ENCODE measurements at regions not wholly inside any gene's neighbourhood (a gene's known extent, or its start where the extent isn't known, plus 50 kb on each side); places are given as distances from the start of the nearest gene placed in this dataset.

- Histone ChIP-seq H3K9me3 (ENCODE audit: insufficient read depth, low read length, severe bottlenecking) (no peaks in the 10 kb centered on the region), H3K27me3 (ENCODE audit: insufficient read depth, low read length, poor library complexity) (peaks cover 2% of the 10 kb centered on the region), H3K36me3 (ENCODE audit: insufficient read depth, low read length) (no peaks in the 10 kb centered on the region), H4K20me1 (ENCODE audit: insufficient read depth, low read length) (no peaks in the 10 kb centered on the region), H3K27ac (ENCODE audit: low read length) (no peak overlapping the region), H3K79me2 (ENCODE audit: insufficient read depth, low read length) (no peaks in the 10 kb centered on the region), H2AFZ (ENCODE audit: low read depth, low read length) (no peak overlapping the region), H3K4me2 (ENCODE audit: insufficient read depth, low read length) (no peak overlapping the region), H3K4me1 (ENCODE audit: insufficient read depth, low read length) (no peaks in the 10 kb centered on the region), H3K4me3 (ENCODE audit: low read depth in 1 of 2, low read length in 2 of 2) (no peak overlapping the region), H3K9ac (ENCODE audit: low read depth, low read length) (no peak overlapping the region)
- TF ChIP-seq EZH2 (IDR thresholded peaks at IDR 0.05; ENCODE audit: borderline replicate concordance, low read depth, low read length, severe bottlenecking), result no peak
- TF ChIP-seq, protein P1, sequence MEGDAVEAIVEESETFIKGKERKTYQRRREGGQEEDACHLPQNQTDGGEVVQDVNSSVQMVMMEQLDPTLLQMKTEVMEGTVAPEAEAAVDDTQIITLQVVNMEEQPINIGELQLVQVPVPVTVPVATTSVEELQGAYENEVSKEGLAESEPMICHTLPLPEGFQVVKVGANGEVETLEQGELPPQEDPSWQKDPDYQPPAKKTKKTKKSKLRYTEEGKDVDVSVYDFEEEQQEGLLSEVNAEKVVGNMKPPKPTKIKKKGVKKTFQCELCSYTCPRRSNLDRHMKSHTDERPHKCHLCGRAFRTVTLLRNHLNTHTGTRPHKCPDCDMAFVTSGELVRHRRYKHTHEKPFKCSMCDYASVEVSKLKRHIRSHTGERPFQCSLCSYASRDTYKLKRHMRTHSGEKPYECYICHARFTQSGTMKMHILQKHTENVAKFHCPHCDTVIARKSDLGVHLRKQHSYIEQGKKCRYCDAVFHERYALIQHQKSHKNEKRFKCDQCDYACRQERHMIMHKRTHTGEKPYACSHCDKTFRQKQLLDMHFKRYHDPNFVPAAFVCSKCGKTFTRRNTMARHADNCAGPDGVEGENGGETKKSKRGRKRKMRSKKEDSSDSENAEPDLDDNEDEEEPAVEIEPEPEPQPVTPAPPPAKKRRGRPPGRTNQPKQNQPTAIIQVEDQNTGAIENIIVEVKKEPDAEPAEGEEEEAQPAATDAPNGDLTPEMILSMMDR (IDR thresholded peaks at IDR 0.05; ENCODE audit: borderline replicate concordance, extremely low read depth, low read length, poor library complexity, severe bottlenecking), result no peak
- ATAC-seq (ENCODE audit: insufficient read depth, low read depth) (no peak), DNase-seq (no peak)
Observed at GRCh38 chr4:56737666-56738065, 56.6 kb upstream of the HOPX start.

DNA sequence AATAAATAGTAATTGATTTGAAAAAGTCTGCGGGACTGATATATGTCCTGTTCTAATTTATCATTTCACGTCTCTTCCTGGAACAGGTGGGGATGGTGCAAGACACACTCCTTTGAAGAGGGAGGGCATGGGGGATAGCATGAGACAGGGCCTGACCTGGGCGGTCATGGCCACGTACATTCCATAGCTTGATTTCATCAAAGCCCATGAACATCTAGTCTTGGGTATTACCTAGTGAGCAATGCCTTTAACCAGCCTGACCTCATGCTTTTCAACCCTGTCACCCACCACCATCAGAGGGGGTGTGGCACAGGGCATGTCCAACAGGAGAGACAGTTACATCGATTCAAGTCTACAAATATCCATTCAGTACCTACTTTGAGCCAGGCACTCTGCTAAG, 52.3 kb upstream of the HOPX start:
- no peak for TF ChIP-seq EZH2 (IDR thresholded peaks at IDR 0.05; ENCODE audit: borderline replicate concordance, low read depth, low read length, severe bottlenecking)
- TF ChIP-seq, protein P1 (IDR thresholded peaks at IDR 0.05; ENCODE audit: borderline replicate concordance, extremely low read depth, low read length, poor library complexity, severe bottlenecking), result no peak
- Histone ChIP-seq H3K4me1 (ENCODE audit: insufficient read depth, low read length) (no peaks in the 10 kb centered on the region), H3K4me2 (ENCODE audit: insufficient read depth, low read length) (no peak overlapping the region), H4K20me1 (ENCODE audit: insufficient read depth, low read length) (no peaks in the 10 kb centered on the region), H3K36me3 (ENCODE audit: insufficient read depth, low read length) (no peaks in the 10 kb centered on the region), H3K9me3 (ENCODE audit: insufficient read depth, low read length, severe bottlenecking) (no peaks in the 10 kb centered on the region), H3K9ac (ENCODE audit: low read depth, low read length) (no peak overlapping the region), H2AFZ (ENCODE audit: low read depth, low read length) (no peak overlapping the region), H3K27ac (ENCODE audit: low read length) (no peak overlapping the region), H3K27me3 (ENCODE audit: insufficient read depth, low read length, poor library complexity) (peaks cover 2% of the 10 kb centered on the region), H3K79me2 (ENCODE audit: insufficient read depth, low read length) (no peaks in the 10 kb centered on the region), H3K4me3 (ENCODE audit: low read depth in 1 of 2, low read length in 2 of 2) (no peak overlapping the region)
- no peak for DNase-seq
- no peak for ATAC-seq (ENCODE audit: insufficient read depth, low read depth)

DNA sequence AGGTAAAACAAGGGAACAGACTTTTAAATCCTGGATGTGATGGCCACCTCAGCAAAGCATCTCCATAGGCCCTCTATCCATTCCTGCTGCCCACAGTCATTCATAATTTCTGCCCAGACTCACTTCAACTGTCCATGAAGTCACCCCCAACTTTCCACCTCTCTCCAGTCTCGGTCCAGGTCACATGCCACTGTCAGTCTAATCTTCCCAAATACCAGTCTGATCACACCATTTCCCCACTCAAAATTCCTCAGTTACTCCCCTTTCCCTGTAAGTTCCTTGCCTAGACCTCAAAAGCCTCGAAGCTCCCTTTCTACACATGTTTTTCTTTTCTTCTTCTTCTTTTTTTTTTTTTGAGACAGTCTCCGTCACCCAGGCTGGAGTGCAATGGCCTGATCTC, 51.2 kb upstream of the HOPX start:
- Histone ChIP-seq H3K27ac (ENCODE audit: low read length) (no peak overlapping the region), H3K79me2 (ENCODE audit: insufficient read depth, low read length) (no peaks in the 10 kb centered on the region), H3K36me3 (ENCODE audit: insufficient read depth, low read length) (no peaks in the 10 kb centered on the region), H3K4me2 (ENCODE audit: insufficient read depth, low read length) (no peak overlapping the region), H3K9ac (ENCODE audit: low read depth, low read length) (no peak overlapping the region), H3K27me3 (ENCODE audit: insufficient read depth, low read length, poor library complexity) (peaks cover 2% of the 10 kb centered on the region), H2AFZ (ENCODE audit: low read depth, low read length) (no peak overlapping the region), H3K9me3 (ENCODE audit: insufficient read depth, low read length, severe bottlenecking) (no peaks in the 10 kb centered on the region), H4K20me1 (ENCODE audit: insufficient read depth, low read length) (no peaks in the 10 kb centered on the region), H3K4me3 (ENCODE audit: low read depth in 1 of 2, low read length in 2 of 2) (no peak overlapping the region), H3K4me1 (ENCODE audit: insufficient read depth, low read length) (no peaks in the 10 kb centered on the region)
- DNase-seq (no peak), ATAC-seq (ENCODE audit: insufficient read depth, low read depth) (no peak)
- TF ChIP-seq EZH2 (IDR thresholded peaks at IDR 0.05; ENCODE audit: borderline replicate concordance, low read depth, low read length, severe bottlenecking), result no peak
- TF ChIP-seq, protein P1 (IDR thresholded peaks at IDR 0.05; ENCODE audit: borderline replicate concordance, extremely low read depth, low read length, poor library complexity, severe bottlenecking), result no peak

- no peaks in the 10 kb centered on the region for H3K36me3 ChIP-seq (ENCODE audit: insufficient read depth, low read length)
- H3K4me2 ChIP-seq (ENCODE audit: insufficient read depth, low read length), result no peak overlapping the region
- H3K79me2 ChIP-seq (ENCODE audit: insufficient read depth, low read length), result no peaks in the 10 kb centered on the region
- no peaks in the 10 kb centered on the region for H3K9me3 ChIP-seq (ENCODE audit: insufficient read depth, low read length, severe bottlenecking)
- H3K27ac ChIP-seq (ENCODE audit: low read length), result no peak overlapping the region
- no peak overlapping the region for H3K4me3 ChIP-seq (ENCODE audit: low read depth in 1 of 2, low read length in 2 of 2)
- H4K20me1 ChIP-seq (ENCODE audit: insufficient read depth, low read length), result no peaks in the 10 kb centered on the region
- H2AFZ ChIP-seq (ENCODE audit: low read depth, low read length), result no peak overlapping the region
- H3K9ac ChIP-seq (ENCODE audit: low read depth, low read length), result no peak overlapping the region
- H3K4me1 ChIP-seq (ENCODE audit: insufficient read depth, low read length), result no peaks in the 10 kb centered on the region
- TF ChIP-seq, protein P1 (IDR thresholded peaks at IDR 0.05; ENCODE audit: borderline replicate concordance, extremely low read depth, low read length, poor library complexity, severe bottlenecking), result no peak
- TF ChIP-seq EZH2 (IDR thresholded peaks at IDR 0.05; ENCODE audit: borderline replicate concordance, low read depth, low read length, severe bottlenecking), result no peak
- ATAC-seq (ENCODE audit: insufficient read depth, low read depth) (no peak), DNase-seq (no peak)
- peaks cover 2% of the 10 kb centered on the region for H3K27me3 ChIP-seq (ENCODE audit: insufficient read depth, low read length, poor library complexity)
Observed at GRCh38 chr4:56731857-56732256, 50.8 kb upstream of the HOPX start.
